ENCODE measurements at regions not wholly inside any gene's neighbourhood (a gene's known extent, or its start where the extent isn't known, plus 50 kb on each side); places are given as distances from the start of the nearest gene placed in this dataset.

DNA sequence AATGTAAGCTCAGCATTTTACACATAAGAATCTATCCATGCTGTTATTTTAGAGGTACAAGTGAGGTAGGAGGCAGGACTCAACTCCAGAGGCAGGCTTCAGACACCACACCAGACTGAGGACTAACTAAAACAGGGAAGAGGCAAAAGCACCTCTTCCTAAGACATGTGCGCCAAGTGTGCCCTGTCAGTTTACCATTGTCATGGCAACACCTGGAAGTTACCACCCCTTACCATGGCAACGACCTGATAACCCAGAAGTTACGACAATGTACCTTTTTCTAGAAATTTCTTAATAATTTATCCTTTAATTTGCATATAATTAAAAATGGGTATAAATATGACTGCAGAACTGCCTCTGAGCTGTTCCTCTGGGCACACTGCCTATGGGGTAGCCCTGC, 160.1 kb downstream of the FAM124B start:
- TF ChIP-seq EZH2 (IDR thresholded peaks at IDR 0.05; ENCODE audit: low read depth, unreplicated experiment): no peak
- TF ChIP-seq, protein P1, sequence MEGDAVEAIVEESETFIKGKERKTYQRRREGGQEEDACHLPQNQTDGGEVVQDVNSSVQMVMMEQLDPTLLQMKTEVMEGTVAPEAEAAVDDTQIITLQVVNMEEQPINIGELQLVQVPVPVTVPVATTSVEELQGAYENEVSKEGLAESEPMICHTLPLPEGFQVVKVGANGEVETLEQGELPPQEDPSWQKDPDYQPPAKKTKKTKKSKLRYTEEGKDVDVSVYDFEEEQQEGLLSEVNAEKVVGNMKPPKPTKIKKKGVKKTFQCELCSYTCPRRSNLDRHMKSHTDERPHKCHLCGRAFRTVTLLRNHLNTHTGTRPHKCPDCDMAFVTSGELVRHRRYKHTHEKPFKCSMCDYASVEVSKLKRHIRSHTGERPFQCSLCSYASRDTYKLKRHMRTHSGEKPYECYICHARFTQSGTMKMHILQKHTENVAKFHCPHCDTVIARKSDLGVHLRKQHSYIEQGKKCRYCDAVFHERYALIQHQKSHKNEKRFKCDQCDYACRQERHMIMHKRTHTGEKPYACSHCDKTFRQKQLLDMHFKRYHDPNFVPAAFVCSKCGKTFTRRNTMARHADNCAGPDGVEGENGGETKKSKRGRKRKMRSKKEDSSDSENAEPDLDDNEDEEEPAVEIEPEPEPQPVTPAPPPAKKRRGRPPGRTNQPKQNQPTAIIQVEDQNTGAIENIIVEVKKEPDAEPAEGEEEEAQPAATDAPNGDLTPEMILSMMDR (conservative IDR thresholded peaks at IDR 0.05; ENCODE audit: low read depth in 2 of 2): no peak
- TF ChIP-seq, protein P2, sequence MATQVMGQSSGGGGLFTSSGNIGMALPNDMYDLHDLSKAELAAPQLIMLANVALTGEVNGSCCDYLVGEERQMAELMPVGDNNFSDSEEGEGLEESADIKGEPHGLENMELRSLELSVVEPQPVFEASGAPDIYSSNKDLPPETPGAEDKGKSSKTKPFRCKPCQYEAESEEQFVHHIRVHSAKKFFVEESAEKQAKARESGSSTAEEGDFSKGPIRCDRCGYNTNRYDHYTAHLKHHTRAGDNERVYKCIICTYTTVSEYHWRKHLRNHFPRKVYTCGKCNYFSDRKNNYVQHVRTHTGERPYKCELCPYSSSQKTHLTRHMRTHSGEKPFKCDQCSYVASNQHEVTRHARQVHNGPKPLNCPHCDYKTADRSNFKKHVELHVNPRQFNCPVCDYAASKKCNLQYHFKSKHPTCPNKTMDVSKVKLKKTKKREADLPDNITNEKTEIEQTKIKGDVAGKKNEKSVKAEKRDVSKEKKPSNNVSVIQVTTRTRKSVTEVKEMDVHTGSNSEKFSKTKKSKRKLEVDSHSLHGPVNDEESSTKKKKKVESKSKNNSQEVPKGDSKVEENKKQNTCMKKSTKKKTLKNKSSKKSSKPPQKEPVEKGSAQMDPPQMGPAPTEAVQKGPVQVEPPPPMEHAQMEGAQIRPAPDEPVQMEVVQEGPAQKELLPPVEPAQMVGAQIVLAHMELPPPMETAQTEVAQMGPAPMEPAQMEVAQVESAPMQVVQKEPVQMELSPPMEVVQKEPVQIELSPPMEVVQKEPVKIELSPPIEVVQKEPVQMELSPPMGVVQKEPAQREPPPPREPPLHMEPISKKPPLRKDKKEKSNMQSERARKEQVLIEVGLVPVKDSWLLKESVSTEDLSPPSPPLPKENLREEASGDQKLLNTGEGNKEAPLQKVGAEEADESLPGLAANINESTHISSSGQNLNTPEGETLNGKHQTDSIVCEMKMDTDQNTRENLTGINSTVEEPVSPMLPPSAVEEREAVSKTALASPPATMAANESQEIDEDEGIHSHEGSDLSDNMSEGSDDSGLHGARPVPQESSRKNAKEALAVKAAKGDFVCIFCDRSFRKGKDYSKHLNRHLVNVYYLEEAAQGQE (IDR thresholded peaks at IDR 0.05; ENCODE audit: unreplicated experiment): no peak
- no peak for TF ChIP-seq POLR2AphosphoS5 (IDR thresholded peaks at IDR 0.05; ENCODE audit: low read depth)
- TF ChIP-seq JUNB (IDR thresholded peaks at IDR 0.05; ENCODE audit: unreplicated experiment): no peak
- no peak for TF ChIP-seq ZNF331 (CRISPR knock-in tag; IDR thresholded peaks at IDR 0.05; ENCODE audit: low read depth)
